ENCODE measurements at regions not wholly inside any gene's neighbourhood (a gene's known extent, or its start where the extent isn't known, plus 50 kb on each side); places are given as distances from the start of the nearest gene placed in this dataset.

DNA sequence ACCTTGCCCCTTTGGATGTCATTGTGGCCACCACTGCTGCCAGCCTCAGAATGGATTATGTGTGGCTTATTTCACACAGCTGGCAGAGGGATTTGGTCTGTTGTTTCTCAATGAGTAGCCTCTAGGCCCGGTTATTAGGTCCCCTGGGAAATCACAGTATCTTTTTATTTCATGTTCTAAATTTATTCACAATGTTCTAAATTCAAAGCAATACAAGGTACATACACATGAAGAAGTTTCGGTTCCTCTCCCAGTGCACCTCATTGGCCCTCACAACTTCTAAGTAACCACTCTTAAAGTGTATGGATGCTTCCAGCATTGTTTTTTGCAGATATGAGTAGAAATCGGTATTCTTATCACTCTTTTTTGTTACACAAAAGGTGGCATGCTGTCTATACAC, 262.7 kb downstream of the RCHY1 start:
- no peak overlapping the region for H3K27ac Mint-ChIP-seq (ENCODE audit: unreplicated experiment)
- H3K9me3 Mint-ChIP-seq (ENCODE audit: unreplicated experiment): no peaks in the 10 kb centered on the region
- no peaks in the 10 kb centered on the region for H3K9me3 ChIP-seq (ENCODE audit: insufficient read depth, low read depth, low read length)
- no peaks in the 10 kb centered on the region for H3K36me3 Mint-ChIP-seq (ENCODE audit: low read depth, unreplicated experiment)
- H3K27me3 ChIP-seq (ENCODE audit: insufficient read depth, low read length): no peaks in the 10 kb centered on the region
- no peak overlapping the region for H3K27ac ChIP-seq (ENCODE audit: low read depth, low read length)
- no peak overlapping the region for H3K4me3 Mint-ChIP-seq (ENCODE audit: unreplicated experiment)
- H3K9ac ChIP-seq (ENCODE audit: low read length): no peak overlapping the region
- H3K36me3 ChIP-seq (ENCODE audit: insufficient read depth, low read length): no peaks in the 10 kb centered on the region
- no peaks in the 10 kb centered on the region for H3K79me2 ChIP-seq (ENCODE audit: insufficient read depth, low read length)
- TF ChIP-seq, protein P1, sequence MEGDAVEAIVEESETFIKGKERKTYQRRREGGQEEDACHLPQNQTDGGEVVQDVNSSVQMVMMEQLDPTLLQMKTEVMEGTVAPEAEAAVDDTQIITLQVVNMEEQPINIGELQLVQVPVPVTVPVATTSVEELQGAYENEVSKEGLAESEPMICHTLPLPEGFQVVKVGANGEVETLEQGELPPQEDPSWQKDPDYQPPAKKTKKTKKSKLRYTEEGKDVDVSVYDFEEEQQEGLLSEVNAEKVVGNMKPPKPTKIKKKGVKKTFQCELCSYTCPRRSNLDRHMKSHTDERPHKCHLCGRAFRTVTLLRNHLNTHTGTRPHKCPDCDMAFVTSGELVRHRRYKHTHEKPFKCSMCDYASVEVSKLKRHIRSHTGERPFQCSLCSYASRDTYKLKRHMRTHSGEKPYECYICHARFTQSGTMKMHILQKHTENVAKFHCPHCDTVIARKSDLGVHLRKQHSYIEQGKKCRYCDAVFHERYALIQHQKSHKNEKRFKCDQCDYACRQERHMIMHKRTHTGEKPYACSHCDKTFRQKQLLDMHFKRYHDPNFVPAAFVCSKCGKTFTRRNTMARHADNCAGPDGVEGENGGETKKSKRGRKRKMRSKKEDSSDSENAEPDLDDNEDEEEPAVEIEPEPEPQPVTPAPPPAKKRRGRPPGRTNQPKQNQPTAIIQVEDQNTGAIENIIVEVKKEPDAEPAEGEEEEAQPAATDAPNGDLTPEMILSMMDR (IDR thresholded peaks at IDR 0.05; ENCODE audit: insufficient read depth, low read depth, low read length): no peak
- no peak for TF ChIP-seq EZH2 (IDR thresholded peaks at IDR 0.05; ENCODE audit: insufficient read depth, low read length)
- no peaks in the 10 kb centered on the region for H4K20me1 ChIP-seq (ENCODE audit: insufficient read depth, low read length)
- no peaks in the 10 kb centered on the region for H3K27me3 Mint-ChIP-seq (ENCODE audit: low read depth, unreplicated experiment)
- peaks cover 18% of the 10 kb centered on the region for H3K4me1 Mint-ChIP-seq (ENCODE audit: low read depth, unreplicated experiment)
- no peak overlapping the region for H3K4me3 ChIP-seq (ENCODE audit: insufficient read depth, low read depth, low read length)
- DNase-seq (ENCODE audit: low read depth) (no peak), FAIRE-seq (no peak)
- no peaks in the 10 kb centered on the region for H3K4me1 ChIP-seq (ENCODE audit: insufficient read depth, low read length)
- no peak overlapping the region for H2AFZ ChIP-seq (ENCODE audit: low read depth, low read length)
- no peak overlapping the region for H3K4me2 ChIP-seq (ENCODE audit: low read length)

DNA sequence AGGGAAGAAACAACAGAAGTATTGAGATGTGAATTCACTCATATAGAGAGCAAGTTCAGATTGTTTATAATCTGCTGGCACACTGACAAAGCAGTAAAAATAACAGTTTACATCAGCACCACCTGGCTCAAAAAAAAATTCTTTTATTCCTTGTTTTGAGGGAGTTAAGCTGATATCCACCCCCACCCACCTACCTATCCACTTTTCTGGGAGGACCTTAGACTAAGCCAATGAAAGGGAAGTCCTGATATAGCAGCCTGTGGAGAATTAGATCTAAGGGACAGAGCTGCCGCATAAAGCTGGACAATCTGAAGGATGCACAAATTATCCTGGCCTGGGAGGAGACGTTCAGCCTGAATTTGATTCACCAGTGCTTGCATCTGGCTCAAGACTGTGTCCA, 264.5 kb downstream of the RCHY1 start:
- no peaks in the 10 kb centered on the region for H3K9me3 Mint-ChIP-seq (ENCODE audit: unreplicated experiment)
- no peaks in the 10 kb centered on the region for H3K79me2 ChIP-seq (ENCODE audit: insufficient read depth, low read length)
- no peaks in the 10 kb centered on the region for H3K27me3 Mint-ChIP-seq (ENCODE audit: low read depth, unreplicated experiment)
- H3K4me2 ChIP-seq (ENCODE audit: low read length): no peak overlapping the region
- no peak overlapping the region for H3K4me3 ChIP-seq (ENCODE audit: insufficient read depth, low read depth, low read length)
- H3K27ac Mint-ChIP-seq (ENCODE audit: unreplicated experiment): no peak overlapping the region
- no peak for TF ChIP-seq EZH2 (IDR thresholded peaks at IDR 0.05; ENCODE audit: insufficient read depth, low read length)
- TF ChIP-seq, protein P1 (IDR thresholded peaks at IDR 0.05; ENCODE audit: insufficient read depth, low read depth, low read length): no peak
- no peaks in the 10 kb centered on the region for H3K36me3 Mint-ChIP-seq (ENCODE audit: low read depth, unreplicated experiment)
- H3K27ac ChIP-seq (ENCODE audit: low read depth, low read length): no peak overlapping the region
- no peaks in the 10 kb centered on the region for H4K20me1 ChIP-seq (ENCODE audit: insufficient read depth, low read length)
- no peak for FAIRE-seq
- no peak overlapping the region for H2AFZ ChIP-seq (ENCODE audit: low read depth, low read length)
- H3K4me1 Mint-ChIP-seq (ENCODE audit: low read depth, unreplicated experiment): peaks cover 18% of the 10 kb centered on the region
- DNase-seq (ENCODE audit: low read depth): no peak
- H3K36me3 ChIP-seq (ENCODE audit: insufficient read depth, low read length): no peaks in the 10 kb centered on the region
- no peaks in the 10 kb centered on the region for H3K27me3 ChIP-seq (ENCODE audit: insufficient read depth, low read length)
- H3K9ac ChIP-seq (ENCODE audit: low read length): no peak overlapping the region
- no peaks in the 10 kb centered on the region for H3K4me1 ChIP-seq (ENCODE audit: insufficient read depth, low read length)
- no peaks in the 10 kb centered on the region for H3K9me3 ChIP-seq (ENCODE audit: insufficient read depth, low read depth, low read length)
- H3K4me3 Mint-ChIP-seq (ENCODE audit: unreplicated experiment): no peak overlapping the region

DNA sequence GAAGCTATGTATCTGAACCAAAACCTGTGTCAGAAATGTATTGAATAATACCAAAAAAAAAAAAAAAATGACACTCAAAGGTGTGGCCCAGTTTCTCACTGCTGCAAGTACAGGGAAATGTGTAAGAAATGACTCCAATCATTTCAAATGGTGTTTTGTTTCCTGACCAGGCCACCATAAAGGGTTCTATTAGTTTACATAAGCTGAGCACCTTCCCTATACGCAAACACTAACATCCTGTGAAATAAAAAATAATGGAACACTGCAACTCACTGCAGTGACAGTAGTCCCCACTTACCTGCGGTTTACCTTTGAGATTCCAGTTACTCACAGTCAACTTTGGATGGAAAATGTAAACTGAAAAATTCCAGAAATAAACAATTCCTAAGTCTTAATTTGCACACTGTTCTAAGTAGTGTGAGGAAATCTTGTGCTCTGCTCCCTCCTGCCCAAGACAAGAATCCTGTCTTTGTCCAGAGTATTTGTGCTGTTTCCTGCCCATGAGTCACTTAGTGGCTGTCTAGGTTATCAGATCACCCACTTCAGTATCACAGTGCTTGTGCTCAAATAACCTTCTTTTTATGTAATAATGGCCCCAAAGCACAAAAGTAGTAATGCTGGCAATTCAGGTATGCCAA, 265.3 kb downstream of the RCHY1 start:
- Histone ChIP-seq H3K4me2 (ENCODE audit: low read length) (no peak overlapping the region), H3K4me1 (ENCODE audit: insufficient read depth, low read length) (no peaks in the 10 kb centered on the region), H3K27me3 (ENCODE audit: insufficient read depth, low read length) (no peaks in the 10 kb centered on the region), H3K9me3 (ENCODE audit: insufficient read depth, low read depth, low read length) (no peaks in the 10 kb centered on the region), H2AFZ (ENCODE audit: low read depth, low read length) (no peak overlapping the region), H3K27ac (ENCODE audit: low read depth, low read length) (no peak overlapping the region), H3K9ac (ENCODE audit: low read length) (no peak overlapping the region), H3K36me3 (ENCODE audit: insufficient read depth, low read length) (no peaks in the 10 kb centered on the region), H3K4me3 (ENCODE audit: insufficient read depth, low read depth, low read length) (no peak overlapping the region), H4K20me1 (ENCODE audit: insufficient read depth, low read length) (no peaks in the 10 kb centered on the region), H3K79me2 (ENCODE audit: insufficient read depth, low read length) (no peaks in the 10 kb centered on the region)
- FAIRE-seq (no peak), DNase-seq (ENCODE audit: low read depth) (no peak)
- no peak overlapping the region for H3K4me3 Mint-ChIP-seq (ENCODE audit: unreplicated experiment)
- H3K27me3 Mint-ChIP-seq (ENCODE audit: low read depth, unreplicated experiment): no peaks in the 10 kb centered on the region
- H3K36me3 Mint-ChIP-seq (ENCODE audit: low read depth, unreplicated experiment): no peaks in the 10 kb centered on the region
- no peak for TF ChIP-seq EZH2 (IDR thresholded peaks at IDR 0.05; ENCODE audit: insufficient read depth, low read length)
- H3K9me3 Mint-ChIP-seq (ENCODE audit: unreplicated experiment): no peaks in the 10 kb centered on the region
- H3K4me1 Mint-ChIP-seq (ENCODE audit: low read depth, unreplicated experiment): peaks cover 18% of the 10 kb centered on the region
- peak overlapping the region; percentile 2 for H3K27ac Mint-ChIP-seq (ENCODE audit: unreplicated experiment)

All from astrocyte (in vitro differentiated cells and primary cell).